GM12878 (cell line): ENCODE measurements at regions not wholly inside any gene's neighbourhood (a gene's known extent, or its start where the extent isn't known, plus 50 kb on each side); places are given as distances from the start of the nearest gene placed in this dataset.
"Not testable (repeated sequence)": the region's sequence is repeated elsewhere in the genome, so short reads cannot be mapped to it uniquely, and the experiment has no call there.

Experiments used
- ATAC-seq: fragments of 200-7000 bp; cut with Tn5 transposase; 3 replicates; pipeline ENCODE4 v1.9.1; 2020; ENCODE audit warnings: mild to moderate bottlenecking, moderate library complexity
- BruUV-seq: library from RNA; stranded (reverse); fragments of 400-500 nt; replicated peaks from 2 replicates; lab custom pipeline; 2021; lab: Mats Ljungman, UMichigan
- CTCF ChIA-PET: fragments of 300-600 bp; sonication (Branson Sonifier 250); formaldehyde crosslinking; extraction: SDS; loops from one replicate; lab custom pipeline; 2021; ENCODE audit warnings: inconsistent platforms; lab: Yijun Ruan, JAX
- POLR2A ChIA-PET: fragments of 350-600 bp; formaldehyde crosslinking; extraction: SDS; loops from one replicate; lab custom pipeline; 2021; ENCODE audit warnings: inconsistent platforms; lab: Charles Lee
- RAD21 ChIA-PET: fragments of 300-600 bp; sonication (Branson Sonifier 250); formaldehyde crosslinking; loops from one replicate; lab custom pipeline; 2023; ENCODE audit warnings: antibody characterized with exemption; ENCODE audit not compliant: unreplicated experiment; lab: Charles Lee
- SMC1A ChIA-PET: fragments of 300-600 bp; sonication (Branson Sonifier 250); formaldehyde crosslinking; loops from one replicate; lab custom pipeline; 2023; ENCODE audit not compliant: unreplicated experiment, uncharacterized antibody; lab: Charles Lee
- DNase-seq: peaks from one replicate; pipeline ENCODE4 v3.0.0-alpha.2; 2011; ENCODE audit warnings: low read depth, low spot score
- FAIRE-seq: peaks from 3 replicates; lab custom pipeline; 2011; peaks lifted over from hg19 to GRCh38; lab: Jason Lieb, UNC
- H2AFZ ChIP-seq: 2 replicates; pipeline ENCODE4 v1.6.0; 2011; ENCODE audit warnings: low read depth, low read length, control low read depth; ENCODE audit not compliant: control insufficient read depth
- H3K27ac ChIP-seq: 2 replicates; pipeline ENCODE4 v1.5.1; 2011; ENCODE audit warnings: control low read depth; ENCODE audit not compliant: control insufficient read depth, insufficient read depth
- H3K27me3 ChIP-seq, 2 experiments: replicated peaks in 1 of 2; 2 replicates each; pipeline versions ENCODE4 v1.6.0 to v1.6.1; 2011; ENCODE audit warnings: low read length in 1 of 2; ENCODE audit not compliant: control insufficient read depth in 2 of 2, insufficient read depth in 2 of 2
- H3K36me3 ChIP-seq, 2 experiments: 2 replicates each; pipeline ENCODE4 v1.5.1; 2011; ENCODE audit warnings: low read length in 1 of 2; ENCODE audit not compliant: control insufficient read depth in 2 of 2, insufficient read depth in 2 of 2
- H3K4me1 ChIP-seq: 2 replicates; pipeline ENCODE4 v1.6.1; 2011; ENCODE audit warnings: mild to moderate bottlenecking, low read length, moderate library complexity, mixed read lengths; ENCODE audit not compliant: control insufficient read depth, insufficient read depth
- H3K4me2 ChIP-seq: 2 replicates; pipeline ENCODE4 v1.6.0; 2011; ENCODE audit warnings: control low read depth; ENCODE audit not compliant: control insufficient read depth, insufficient read depth
- H3K4me3 ChIP-seq: fragments of 200-600 bp; sonication (generic); 2 replicates; pipeline ENCODE4 v1.5.1; 2016
- H3K79me2 ChIP-seq: 2 replicates; pipeline ENCODE4 v1.6.0; 2011; ENCODE audit warnings: low read length; ENCODE audit not compliant: control insufficient read depth, insufficient read depth
- H3K9ac ChIP-seq: 2 replicates; pipeline ENCODE4 v1.8.0; 2011; ENCODE audit warnings: low read length, control low read depth, mixed read lengths; ENCODE audit not compliant: control insufficient read depth, insufficient read depth
- H3K9me3 ChIP-seq: replicated peaks from 3 replicates; pipeline ENCODE4 v1.5.1; 2011; ENCODE audit warnings: mild to moderate bottlenecking, low read length; ENCODE audit not compliant: control insufficient read depth, insufficient read depth
- H4K20me1 ChIP-seq: 2 replicates; pipeline ENCODE4 v1.6.0; 2011; ENCODE audit not compliant: control insufficient read depth, insufficient read depth
- ATF7 ChIP-seq: fragments of 450-650 bp; IDR thresholded peaks from 2 replicates; pipeline ENCODE4 v1.6.1; 2016; ENCODE audit warnings: low read depth, mild to moderate bottlenecking
- BCLAF1 ChIP-seq: fragments of 450-650 bp; IDR thresholded peaks from 2 replicates; pipeline ENCODE4 v1.6.1; 2017; ENCODE audit warnings: antibody characterized with exemption, mild to moderate bottlenecking, moderate library complexity
- HDAC6 ChIP-seq: fragments of 200-600 bp; sonication (generic); IDR thresholded peaks from one replicate; pipeline ENCODE4 v1.8.0; 2017; ENCODE audit warnings: antibody characterized with exemption; ENCODE audit not compliant: unreplicated experiment
- MXI1 ChIP-seq: fragments of 150-350 bp; IDR thresholded peaks from 2 replicates; pipeline ENCODE4 v1.6.1; 2011; ENCODE audit warnings: low read depth, mild to moderate bottlenecking, inconsistent platforms, low read length, improper control_type of control experiment
- MYB ChIP-seq: fragments of 150-350 bp; IDR thresholded peaks from 2 replicates; pipeline ENCODE4 v1.6.1; 2014; ENCODE audit warnings: mild to moderate bottlenecking, low read depth, low read length, borderline replicate concordance
- NFYB ChIP-seq: IDR thresholded peaks from 2 replicates; pipeline ENCODE4 v1.6.1; 2011; ENCODE audit warnings: low read depth, mild to moderate bottlenecking, low read length, improper control_type of control experiment, moderate library complexity; ENCODE audit not compliant: insufficient read depth
- NR2C2 ChIP-seq: IDR thresholded peaks from 2 replicates; pipeline ENCODE4 v1.6.1; 2011; ENCODE audit warnings: borderline replicate concordance, low read depth; ENCODE audit not compliant: control insufficient read depth, insufficient read length
- PML ChIP-seq: IDR thresholded peaks from 2 replicates; pipeline ENCODE4 v1.6.1; 2012; ENCODE audit warnings: low read length, inconsistent platforms
- ZBTB4 ChIP-seq: fragments of 450-650 bp; formaldehyde crosslinking; IDR thresholded peaks from 2 replicates; pipeline ENCODE4 v1.4.0; 2022; ENCODE audit warnings: mild to moderate bottlenecking, moderate library complexity
- WGBS: methylation state at CpG from one replicate; pipeline ENCODE4 v1.1.6; 2016; ENCODE audit warnings: low lambda C conversion rate; ENCODE audit not compliant: insufficient replicate concordance, insufficient coverage; ENCODE audit errors: missing lambda C conversion rate; 5-methylcytosine and 5-hydroxymethylcytosine counted together
- in situ Hi-C: fragments of 300-500 bp; cut with MboI; formaldehyde crosslinking; loops from 9 replicates; pipeline ENCODE4 v1.14.3; 2018; ENCODE audit warnings: mixed read lengths
- intact Hi-C: fragments of 100-400 bp; cut with micrococcal nuclease; formaldehyde crosslinking; loops from one replicate; pipeline ENCODE4 v1.14.2; 2022; ENCODE audit not compliant: unreplicated experiment

- WGBS: 0% methylated on average over 3 of the region's 3 CpGs
- no peaks in the 10 kb centered on the region for H3K79me2 ChIP-seq
- no peaks in the 10 kb centered on the region for H3K36me3 ChIP-seq
- ATAC-seq (no peak), DNase-seq (no peak), FAIRE-seq (no peak)
- ChIA-PET POLR2A (no interaction called here), CTCF (interaction anchor here (0.6 kb wide), 1 partner anchor 105 kb away, joined by 3 read pairs; no protein-coding TSS in a partner anchor), SMC1A (interaction anchor here (0.8 kb wide), 1 partner anchor 26 kb away, joined by 3 read pairs; no protein-coding TSS in a partner anchor), RAD21 (no interaction called here)
- H3K27me3 ChIP-seq: no peaks in the 10 kb centered on the region
- no peak overlapping the region for H2AFZ ChIP-seq
- intact Hi-C loops (no loop called here), in situ Hi-C loops (no loop called here)
- no peaks in the 10 kb centered on the region for H4K20me1 ChIP-seq
- H3K9ac ChIP-seq: no peak overlapping the region
- H3K9me3 ChIP-seq: no peaks in the 10 kb centered on the region; the same call in 2 of the 3 replicates
- H3K4me1 ChIP-seq: no peaks in the 10 kb centered on the region
- no peak for TF ChIP-seq NR2C2
- no peak for TF ChIP-seq MXI1
- TF ChIP-seq ATF7: no peak
- no peak for TF ChIP-seq PML
- no peak for TF ChIP-seq ZBTB4 (CRISPR knock-in tag)
- no peak for TF ChIP-seq HDAC6
- no peak for TF ChIP-seq NFYB
- no peak for TF ChIP-seq BCLAF1
- TF ChIP-seq MYB: no peak
- H3K4me3 ChIP-seq: no peak overlapping the region
- no peak overlapping the region for H3K27ac ChIP-seq
- BruUV-seq: no TSS peak
- H3K4me2 ChIP-seq: no peak overlapping the region
Observed at GRCh38 chr6:112606656-112607435, 259.7 kb downstream of the RFPL4B start.

DNA sequence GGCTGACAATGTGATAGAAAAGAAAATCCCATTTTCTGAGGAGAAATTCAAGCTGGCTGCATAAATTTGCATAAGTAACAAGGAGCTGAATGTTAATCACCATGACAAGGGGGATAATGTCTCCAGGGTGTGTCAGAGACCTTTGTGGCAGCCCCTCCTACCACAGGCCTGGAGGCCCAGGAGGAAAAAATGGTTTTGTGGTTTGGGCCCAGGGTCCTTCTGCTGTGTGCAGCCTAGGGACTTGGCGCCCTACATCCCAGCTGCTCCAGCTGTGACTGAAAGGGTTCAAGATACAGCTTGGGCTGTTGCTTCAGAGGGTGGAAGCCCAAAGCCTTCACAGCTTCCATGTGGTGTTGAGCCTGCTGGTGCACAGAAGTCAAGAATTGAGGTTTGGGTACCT is 261.8 kb downstream of the RFPL4B start:
- POLR2A ChIA-PET, H3K27ac ChIP-seq, H2AFZ ChIP-seq, BruUV-seq, FAIRE-seq, RAD21 ChIA-PET, H3K79me2 ChIP-seq, H3K9me3 ChIP-seq, H3K4me1 ChIP-seq, ATAC-seq, CTCF ChIA-PET, H3K36me3 ChIP-seq, H3K9ac ChIP-seq, DNase-seq, H3K4me2 ChIP-seq, H3K27me3 ChIP-seq, SMC1A ChIA-PET, intact Hi-C loops, in situ Hi-C loops, H3K4me3 ChIP-seq, H4K20me1 ChIP-seq: not testable (repeated sequence)
- WGBS: 40% methylated on average over 1 of the region's 1 CpG
